ENCODE measurements at regions not wholly inside any gene's neighbourhood (a gene's known extent, or its start where the extent isn't known, plus 50 kb on each side); places are given as distances from the start of the nearest gene placed in this dataset.

DNA sequence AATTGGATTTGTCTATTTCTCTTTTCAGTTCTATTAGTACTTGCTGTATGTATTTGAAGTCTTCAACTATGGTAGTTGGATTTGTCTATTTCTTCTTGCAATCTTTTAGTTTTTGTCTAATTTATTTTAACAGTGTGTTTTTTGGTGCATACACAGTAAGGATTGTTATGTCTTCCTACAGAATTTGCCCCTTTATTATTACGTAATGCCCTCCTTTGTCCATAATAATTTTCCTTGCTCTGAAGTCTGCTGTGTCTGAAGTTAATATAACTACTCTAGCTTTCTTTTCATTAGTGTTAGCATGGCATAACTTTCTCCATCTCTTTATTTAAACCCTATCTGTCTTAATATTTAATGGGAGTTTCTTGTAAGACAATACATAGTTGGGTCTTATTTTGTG, 105.1 kb upstream of the STT3B start:
- no peak for DNase-seq (ENCODE audit: low read depth)
- no peak overlapping the region for H3K4me3 ChIP-seq (ENCODE audit: low read depth, low read length)
- no peak for TF ChIP-seq CTCF (IDR thresholded peaks at IDR 0.05; ENCODE audit: insufficient read depth, low read depth, low read length)

GRCh38 chr3:31431321-31431720, 101.4 kb upstream of the STT3B start:
- H3K4me3 ChIP-seq (ENCODE audit: low read depth, low read length) = no peak overlapping the region
- TF ChIP-seq CTCF (IDR thresholded peaks at IDR 0.05; ENCODE audit: insufficient read depth, low read depth, low read length) = no peak
- no peak for DNase-seq (ENCODE audit: low read depth)

GRCh38 chr3:31432897-31433678, 99.6 kb upstream of the STT3B start:
- no peak overlapping the region for H3K4me3 ChIP-seq (ENCODE audit: low read depth, low read length)
- DNase-seq (ENCODE audit: low read depth) = no peak
- TF ChIP-seq CTCF (IDR thresholded peaks at IDR 0.05; ENCODE audit: insufficient read depth, low read depth, low read length) = no peak

- no peak for DNase-seq (ENCODE audit: low read depth)
- no peak overlapping the region for H3K4me3 ChIP-seq (ENCODE audit: low read depth, low read length)
- TF ChIP-seq CTCF (IDR thresholded peaks at IDR 0.05; ENCODE audit: insufficient read depth, low read depth, low read length) = no peak
Measured at GRCh38 chr3:31433679-31433992, 99.1 kb upstream of the STT3B start.

- H3K4me3 ChIP-seq (ENCODE audit: low read depth, low read length) = no peak overlapping the region
- DNase-seq (ENCODE audit: low read depth) = no peak
- no peak for TF ChIP-seq CTCF (IDR thresholded peaks at IDR 0.05; ENCODE audit: insufficient read depth, low read depth, low read length)
Measured at GRCh38 chr3:31434819-31435218, 97.9 kb upstream of the STT3B start.

GRCh38 chr3:31436830-31437229, 95.9 kb upstream of the STT3B start:
- no peak for TF ChIP-seq CTCF (IDR thresholded peaks at IDR 0.05; ENCODE audit: insufficient read depth, low read depth, low read length)
- DNase-seq (ENCODE audit: low read depth) = no peak

DNA sequence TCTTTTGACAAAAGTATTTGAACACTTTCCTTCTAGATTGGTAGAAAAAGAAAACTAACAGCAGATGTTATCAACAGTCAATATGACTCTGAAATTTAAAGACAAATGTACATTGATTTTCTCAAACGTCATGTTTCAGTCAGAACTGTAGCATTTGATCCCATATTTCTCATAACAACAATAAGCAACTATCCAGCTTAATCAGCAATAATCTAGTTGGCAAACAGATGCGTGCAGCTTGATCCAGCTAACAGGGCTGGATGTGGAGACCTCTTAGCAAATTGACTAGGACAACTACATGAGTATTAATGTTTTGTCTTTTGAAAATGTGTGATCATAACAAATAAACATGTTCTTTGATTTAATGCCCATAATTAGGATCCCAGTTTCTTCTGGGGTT, 94.0 kb upstream of the STT3B start:
- no peak for DNase-seq (ENCODE audit: low read depth)
- no peak overlapping the region for H3K4me3 ChIP-seq (ENCODE audit: low read depth, low read length)
- TF ChIP-seq CTCF (IDR thresholded peaks at IDR 0.05; ENCODE audit: insufficient read depth, low read depth, low read length) = no peak

More at GRCh38 chr3:31436830-31437229, 95.9 kb upstream of the STT3B start:
- no peak overlapping the region for H3K4me3 ChIP-seq (ENCODE audit: low read depth, low read length)
